ENCODE measurements at regions not wholly inside any gene's neighbourhood (a gene's known extent, or its start where the extent isn't known, plus 50 kb on each side); places are given as distances from the start of the nearest gene placed in this dataset.

- no peak for TF ChIP-seq EZH2 (IDR thresholded peaks at IDR 0.05; ENCODE audit: borderline replicate concordance, low read depth, low read length, poor library complexity, severe bottlenecking)
- no peak for TF ChIP-seq CTCF (conservative IDR thresholded peaks at IDR 0.05; ENCODE audit: low read depth, low read length)
These were observed 1265.0 kb downstream of the NXPH1 start for GRCh38 chr7:9698375-9698774.
